ENCODE measurements at regions not wholly inside any gene's neighbourhood (a gene's known extent, or its start where the extent isn't known, plus 50 kb on each side); places are given as distances from the start of the nearest gene placed in this dataset.
"Not testable (repeated sequence)": the region's sequence is repeated elsewhere in the genome, so short reads cannot be mapped to it uniquely, and the experiment has no call there.

GRCh38 chr18:35906291-35906690 lies 66.2 kb upstream of the RMP24 start:
- not testable (repeated sequence) for TF ChIP-seq POLR2A, POLR2AphosphoS5, POU2F2 (IDR thresholded peaks at IDR 0.05; ENCODE audit: low read depth, low read length)

Data from GM12891 (cell line).